Liver (tissue), 8 donors: ENCODE measurements at regions not wholly inside any gene's neighbourhood (a gene's known extent, or its start where the extent isn't known, plus 50 kb on each side); places are given as distances from the start of the nearest gene placed in this dataset.

Experiments used
- DNase-seq: peaks from one replicate; pipeline ENCODE4 v3.0.0-alpha.2; 2017; ENCODE audit warnings: low spot score
- H3K27ac ChIP-seq, 2 donors: one replicate each; pipeline ENCODE4 v1.7.0; 2013; ENCODE audit warnings: inconsistent platforms in 2 of 2, low read length in 2 of 2, control low read depth in 1 of 2, low read depth in 1 of 2, mild to moderate bottlenecking in 1 of 2
- H3K27me3 ChIP-seq, 4 donors: one replicate each; pipeline versions ENCODE4 v1.6.1 to v1.7.0; 2013; ENCODE audit warnings: low read length in 3 of 4, inconsistent platforms in 1 of 4, mild to moderate bottlenecking in 1 of 4, moderate library complexity in 1 of 4; ENCODE audit not compliant: control insufficient read depth in 4 of 4, insufficient read depth in 4 of 4
- H3K36me3 ChIP-seq, 4 donors: one replicate each; pipeline versions ENCODE4 v1.6.1 to v1.7.0; 2013; ENCODE audit warnings: low read length in 3 of 4, mild to moderate bottlenecking in 3 of 4, low read depth in 1 of 4, moderate library complexity in 1 of 4; ENCODE audit not compliant: control insufficient read depth in 4 of 4, insufficient read depth in 3 of 4
- H3K4me1 ChIP-seq, 4 donors: one replicate each; pipeline versions ENCODE4 v1.6.1 to v1.7.0; 2013; ENCODE audit warnings: low read length in 3 of 4, mild to moderate bottlenecking in 3 of 4, moderate library complexity in 1 of 4; ENCODE audit not compliant: control insufficient read depth in 4 of 4, insufficient read depth in 4 of 4
- H3K4me3 ChIP-seq, 3 donors: one replicate each; pipeline versions ENCODE4 v1.6.1 to v1.7.0; 2013; ENCODE audit warnings: low read length in 3 of 3, control low read depth in 1 of 3, low read depth in 1 of 3, mild to moderate bottlenecking in 1 of 3
- H3K9ac ChIP-seq, 2 donors: one replicate each; pipeline ENCODE4 v1.7.0; 2013; ENCODE audit warnings: low read length in 2 of 2, mild to moderate bottlenecking in 2 of 2, moderate library complexity in 2 of 2, control low read depth in 1 of 2, low read depth in 1 of 2
- H3K9me3 ChIP-seq, 4 donors: one replicate each; pipeline versions ENCODE4 v1.6.1 to v1.7.0; 2013; ENCODE audit warnings: low read length in 3 of 4; ENCODE audit not compliant: control insufficient read depth in 4 of 4
- EGR1 ChIP-seq, 2 donors: IDR thresholded peaks; 2 replicates each; pipeline ENCODE4 v1.6.1; 2016 to 2018; ENCODE audit warnings: antibody characterized with exemption in 2 of 2, low read depth in 2 of 2
- FOXA1 ChIP-seq: IDR thresholded peaks from 2 replicates; pipeline ENCODE4 v1.6.1; 2016; ENCODE audit warnings: antibody characterized with exemption
- FOXA2 ChIP-seq: IDR thresholded peaks from 2 replicates; pipeline ENCODE4 v1.6.1; 2016; ENCODE audit warnings: antibody characterized with exemption
- GABPA ChIP-seq, 2 donors: IDR thresholded peaks in 1 of 2; conservative IDR thresholded peaks in 1 of 2; 2 replicates each; pipeline ENCODE4 v1.6.1; 2016; ENCODE audit warnings: antibody characterized with exemption in 2 of 2, mild to moderate bottlenecking in 1 of 2, moderate library complexity in 1 of 2
- HNF4A ChIP-seq, 2 donors: conservative IDR thresholded peaks; 2 replicates each; pipeline ENCODE4 v1.6.1; 2016; ENCODE audit warnings: antibody characterized with exemption in 2 of 2, mild to moderate bottlenecking in 2 of 2
- HNF4G ChIP-seq: IDR thresholded peaks from 2 replicates; pipeline ENCODE4 v1.6.1; 2016; ENCODE audit warnings: antibody characterized with exemption
- JUND ChIP-seq, 2 donors: IDR thresholded peaks; 2 replicates each; pipeline ENCODE4 v1.6.1; 2016; ENCODE audit warnings: antibody characterized with exemption in 2 of 2
- NR2F2 ChIP-seq: IDR thresholded peaks from 2 replicates; pipeline ENCODE4 v1.6.1; 2016; ENCODE audit warnings: antibody characterized with exemption
- RAD21 ChIP-seq, 2 donors: IDR thresholded peaks; 2 replicates each; pipeline ENCODE4 v1.6.1; 2016; ENCODE audit warnings: antibody characterized with exemption in 2 of 2, mild to moderate bottlenecking in 2 of 2
- RXRA ChIP-seq, 2 donors: IDR thresholded peaks; 2 replicates each; pipeline ENCODE4 v1.6.1; 2017 to 2018; ENCODE audit warnings: antibody characterized with exemption in 2 of 2, mild to moderate bottlenecking in 1 of 2
- SP1 ChIP-seq: IDR thresholded peaks from 2 replicates; pipeline ENCODE4 v1.6.1; 2018; ENCODE audit warnings: antibody characterized with exemption, mild to moderate bottlenecking
- TAF1 ChIP-seq: conservative IDR thresholded peaks from 2 replicates; pipeline ENCODE4 v1.6.1; 2016; ENCODE audit warnings: antibody characterized with exemption, mild to moderate bottlenecking
- WGBS: extraction: QIAGEN DNeasy Blood & Tissue Kit; methylation state at CpG from one replicate; pipeline ENCODE4 v1.1.7; 2013; 5-methylcytosine and 5-hydroxymethylcytosine counted together
- TF ChIP-seq, protein P1 (sequence below): IDR thresholded peaks from 2 replicates; pipeline ENCODE4 v1.6.1; 2016; ENCODE audit warnings: antibody characterized with exemption, mild to moderate bottlenecking
- TF ChIP-seq, protein P2 (sequence below): IDR thresholded peaks from 2 replicates; pipeline ENCODE4 v1.6.1; 2016; ENCODE audit warnings: antibody characterized with exemption
- TF ChIP-seq, protein P3 (sequence below): fragments of 150-350 bp; IDR thresholded peaks from 2 replicates; pipeline ENCODE4 v1.5.1; 2017; ENCODE audit warnings: improper control_type of control experiment, low read depth, low read length; ENCODE audit not compliant: missing input control
- TF ChIP-seq, protein P4 (sequence below): IDR thresholded peaks from 2 replicates; pipeline ENCODE4 v1.6.1; 2016; ENCODE audit warnings: antibody characterized with exemption
- donor health status: healthy.
- donor health status: healthy.
- donor health status: healthy.
- donor health status: healthy.
- donor health status: healthy.

DNA sequence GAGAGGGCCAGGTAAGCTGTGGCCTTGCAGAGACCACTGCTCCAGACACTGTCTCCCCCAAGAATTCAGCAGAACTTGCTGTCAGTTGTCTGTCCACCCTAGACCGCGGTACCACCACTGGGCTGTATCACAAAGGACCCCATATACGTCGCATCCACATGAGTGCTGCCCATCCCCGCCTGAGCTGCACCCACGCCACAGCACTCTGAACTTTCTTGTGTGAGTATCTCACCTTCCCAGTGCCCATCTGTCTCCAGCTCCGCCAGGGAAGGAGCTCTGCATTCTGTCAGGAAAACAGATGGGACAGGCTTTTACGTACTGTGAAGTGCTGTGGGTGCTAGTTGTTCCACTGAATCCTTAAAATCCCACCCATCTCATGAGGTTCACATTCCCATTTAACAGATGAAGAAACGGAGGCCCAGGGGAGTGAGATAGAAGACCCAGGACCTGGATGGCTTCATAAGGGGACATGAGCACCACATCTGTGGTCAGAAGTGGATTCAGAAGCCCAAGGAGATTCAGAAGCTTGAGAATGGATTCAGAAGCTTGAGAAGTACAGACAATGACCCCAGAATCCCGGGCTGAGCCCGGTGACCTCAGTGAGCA is 102.5 kb upstream of the ZMIZ1 start:
- H3K4me1 ChIP-seq: no peaks in the 10 kb centered on the region
- 96% methylated on average over 11 of the region's 11 CpGs for WGBS
- H3K9ac ChIP-seq: no peak overlapping the region
- no peaks in the 10 kb centered on the region for H3K27me3 ChIP-seq
- TF ChIP-seq JUND (IDR thresholded peaks at IDR 0.05): no peak
- TF ChIP-seq, protein P1, sequence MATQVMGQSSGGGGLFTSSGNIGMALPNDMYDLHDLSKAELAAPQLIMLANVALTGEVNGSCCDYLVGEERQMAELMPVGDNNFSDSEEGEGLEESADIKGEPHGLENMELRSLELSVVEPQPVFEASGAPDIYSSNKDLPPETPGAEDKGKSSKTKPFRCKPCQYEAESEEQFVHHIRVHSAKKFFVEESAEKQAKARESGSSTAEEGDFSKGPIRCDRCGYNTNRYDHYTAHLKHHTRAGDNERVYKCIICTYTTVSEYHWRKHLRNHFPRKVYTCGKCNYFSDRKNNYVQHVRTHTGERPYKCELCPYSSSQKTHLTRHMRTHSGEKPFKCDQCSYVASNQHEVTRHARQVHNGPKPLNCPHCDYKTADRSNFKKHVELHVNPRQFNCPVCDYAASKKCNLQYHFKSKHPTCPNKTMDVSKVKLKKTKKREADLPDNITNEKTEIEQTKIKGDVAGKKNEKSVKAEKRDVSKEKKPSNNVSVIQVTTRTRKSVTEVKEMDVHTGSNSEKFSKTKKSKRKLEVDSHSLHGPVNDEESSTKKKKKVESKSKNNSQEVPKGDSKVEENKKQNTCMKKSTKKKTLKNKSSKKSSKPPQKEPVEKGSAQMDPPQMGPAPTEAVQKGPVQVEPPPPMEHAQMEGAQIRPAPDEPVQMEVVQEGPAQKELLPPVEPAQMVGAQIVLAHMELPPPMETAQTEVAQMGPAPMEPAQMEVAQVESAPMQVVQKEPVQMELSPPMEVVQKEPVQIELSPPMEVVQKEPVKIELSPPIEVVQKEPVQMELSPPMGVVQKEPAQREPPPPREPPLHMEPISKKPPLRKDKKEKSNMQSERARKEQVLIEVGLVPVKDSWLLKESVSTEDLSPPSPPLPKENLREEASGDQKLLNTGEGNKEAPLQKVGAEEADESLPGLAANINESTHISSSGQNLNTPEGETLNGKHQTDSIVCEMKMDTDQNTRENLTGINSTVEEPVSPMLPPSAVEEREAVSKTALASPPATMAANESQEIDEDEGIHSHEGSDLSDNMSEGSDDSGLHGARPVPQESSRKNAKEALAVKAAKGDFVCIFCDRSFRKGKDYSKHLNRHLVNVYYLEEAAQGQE: no peak
- TF ChIP-seq SP1: no peak
- no peak for TF ChIP-seq RAD21 (IDR thresholded peaks at IDR 0.05)
- TF ChIP-seq EGR1 (IDR thresholded peaks at IDR 0.05; ENCODE audit: low read depth in 2 of 2): no peak
- TF ChIP-seq FOXA1: no peak
- TF ChIP-seq HNF4G: no peak
- TF ChIP-seq RXRA (IDR thresholded peaks at IDR 0.05): no peak
- no peak for TF ChIP-seq HNF4A (conservative IDR thresholded peaks at IDR 0.05)
- H3K9me3 ChIP-seq: no peaks in the 10 kb centered on the region
- H3K27ac ChIP-seq: no peak overlapping the region
- no peak for DNase-seq
- H3K4me3 ChIP-seq: no peak overlapping the region
- H3K36me3 ChIP-seq: no peaks in the 10 kb centered on the region

DNA sequence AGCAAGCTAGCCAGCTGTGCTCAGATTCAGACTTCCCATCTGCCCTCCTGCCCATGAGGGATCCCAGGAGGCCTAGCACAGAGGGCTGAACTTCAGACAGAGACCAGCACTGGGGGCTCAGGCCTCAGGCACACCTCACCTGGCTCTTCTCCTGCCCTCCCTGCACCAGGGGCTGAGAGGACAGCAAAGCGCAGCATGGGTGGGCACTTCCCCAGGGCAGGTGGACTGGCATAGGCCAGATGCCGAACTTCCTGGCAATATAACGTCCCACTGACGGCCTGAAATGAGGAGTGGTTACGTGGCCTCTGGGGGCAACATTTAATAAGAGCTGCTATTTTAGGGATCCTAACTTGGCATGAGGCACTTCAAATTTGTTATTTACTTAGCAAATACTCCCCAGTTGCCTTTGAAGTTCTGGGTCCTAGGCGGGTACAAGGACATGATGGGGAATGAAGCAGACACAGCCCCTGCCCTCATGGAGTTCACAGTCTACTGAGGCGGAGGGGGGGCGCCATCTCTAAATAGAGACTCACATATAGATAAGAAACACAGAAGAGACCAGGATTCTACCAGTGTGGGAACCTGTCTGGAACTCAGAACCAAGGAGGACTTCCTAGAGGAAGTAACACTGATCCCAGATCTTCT is 101.8 kb upstream of the ZMIZ1 start:
- H3K9ac ChIP-seq: no peak overlapping the region
- H3K27ac ChIP-seq: no peak overlapping the region
- H3K27me3 ChIP-seq: no peaks in the 10 kb centered on the region
- no peak for DNase-seq
- TF ChIP-seq FOXA1 (no peak), SP1 (no peak), NR2F2 (no peak), HNF4G (no peak), RXRA (IDR thresholded peaks at IDR 0.05) (no peak), FOXA2 (no peak), RAD21 (IDR thresholded peaks at IDR 0.05) (no peak), GABPA (IDR thresholded peaks at IDR 0.05 in 1 of 2, conservative IDR thresholded peaks at IDR 0.05 in 1 of 2) (no peak), EGR1 (IDR thresholded peaks at IDR 0.05; ENCODE audit: low read depth in 2 of 2) (no peak), TAF1 (no peak), HNF4A (conservative IDR thresholded peaks at IDR 0.05) (no peak)
- TF ChIP-seq, protein P2, sequence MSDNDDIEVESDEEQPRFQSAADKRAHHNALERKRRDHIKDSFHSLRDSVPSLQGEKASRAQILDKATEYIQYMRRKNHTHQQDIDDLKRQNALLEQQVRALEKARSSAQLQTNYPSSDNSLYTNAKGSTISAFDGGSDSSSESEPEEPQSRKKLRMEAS: no peak
- TF ChIP-seq, protein P3, sequence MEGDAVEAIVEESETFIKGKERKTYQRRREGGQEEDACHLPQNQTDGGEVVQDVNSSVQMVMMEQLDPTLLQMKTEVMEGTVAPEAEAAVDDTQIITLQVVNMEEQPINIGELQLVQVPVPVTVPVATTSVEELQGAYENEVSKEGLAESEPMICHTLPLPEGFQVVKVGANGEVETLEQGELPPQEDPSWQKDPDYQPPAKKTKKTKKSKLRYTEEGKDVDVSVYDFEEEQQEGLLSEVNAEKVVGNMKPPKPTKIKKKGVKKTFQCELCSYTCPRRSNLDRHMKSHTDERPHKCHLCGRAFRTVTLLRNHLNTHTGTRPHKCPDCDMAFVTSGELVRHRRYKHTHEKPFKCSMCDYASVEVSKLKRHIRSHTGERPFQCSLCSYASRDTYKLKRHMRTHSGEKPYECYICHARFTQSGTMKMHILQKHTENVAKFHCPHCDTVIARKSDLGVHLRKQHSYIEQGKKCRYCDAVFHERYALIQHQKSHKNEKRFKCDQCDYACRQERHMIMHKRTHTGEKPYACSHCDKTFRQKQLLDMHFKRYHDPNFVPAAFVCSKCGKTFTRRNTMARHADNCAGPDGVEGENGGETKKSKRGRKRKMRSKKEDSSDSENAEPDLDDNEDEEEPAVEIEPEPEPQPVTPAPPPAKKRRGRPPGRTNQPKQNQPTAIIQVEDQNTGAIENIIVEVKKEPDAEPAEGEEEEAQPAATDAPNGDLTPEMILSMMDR: no peak
- TF ChIP-seq, protein P4, sequence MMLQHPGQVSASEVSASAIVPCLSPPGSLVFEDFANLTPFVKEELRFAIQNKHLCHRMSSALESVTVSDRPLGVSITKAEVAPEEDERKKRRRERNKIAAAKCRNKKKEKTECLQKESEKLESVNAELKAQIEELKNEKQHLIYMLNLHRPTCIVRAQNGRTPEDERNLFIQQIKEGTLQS: no peak
- TF ChIP-seq, protein P1: no peak
- no peak overlapping the region for H3K4me3 ChIP-seq
- no peaks in the 10 kb centered on the region for H3K9me3 ChIP-seq
- peaks cover 0 to 4% (median 2%) of the 10 kb centered on the region in 4 donors for H3K4me1 ChIP-seq
- H3K36me3 ChIP-seq: no peaks in the 10 kb centered on the region
- 94% methylated on average over 8 of the region's 8 CpGs for WGBS
